Common myeloid progenitor, CD34-positive (primary cell): ENCODE measurements at regions not wholly inside any gene's neighbourhood (a gene's known extent, or its start where the extent isn't known, plus 50 kb on each side); places are given as distances from the start of the nearest gene placed in this dataset.
A peak's percentile ranks its signal among the peaks of the same experiment; 100 is the strongest.

ENCODE experiments used
- CTCF ChIA-PET: fragments of 350-600 bp; sonication (Branson Sonifier 250); formaldehyde crosslinking; loops from one replicate; lab custom pipeline; 2021; ENCODE audit warnings: antibody characterized with exemption; lab: Charles Lee
- POLR2A ChIA-PET: fragments of 350-600 bp; sonication (Branson Sonifier 250); formaldehyde crosslinking; loops from one replicate; lab custom pipeline; 2021; ENCODE audit warnings: antibody characterized with exemption; lab: Charles Lee
- DNase-seq, 3 donors: peaks; one replicate each; pipeline versions ENCODE4 v3.0.0 to v3.0.0-alpha.2; 2013
- H3K27ac ChIP-seq, 2 experiments: 1 replicate in 1 of 2; 2 replicates in 1 of 2; pipeline ENCODE4 v1.7.0; 2013; ENCODE audit warnings: inconsistent platforms in 2 of 2, low read length in 2 of 2, mild to moderate bottlenecking in 2 of 2, low read depth in 1 of 2, moderate library complexity in 1 of 2; ENCODE audit not compliant: severe bottlenecking in 2 of 2, insufficient read depth in 1 of 2, poor library complexity in 1 of 2
- H3K27me3 ChIP-seq, 5 experiments: replicated peaks in 2 of 5; 1 replicate in 3 of 5; 2 replicates in 2 of 5; pipeline versions ENCODE4 v1.6.1 to v1.7.0; 2013; ENCODE audit warnings: low read length in 4 of 5, mild to moderate bottlenecking in 2 of 5, moderate library complexity in 2 of 5, inconsistent platforms in 1 of 5; ENCODE audit not compliant: insufficient read depth in 5 of 5, control insufficient read depth in 4 of 5
- H3K36me3 ChIP-seq, 4 experiments: 1 replicate in 2 of 4; 2 replicates in 2 of 4; pipeline versions ENCODE4 v1.6.1 to v1.7.0; 2013; ENCODE audit warnings: low read length in 3 of 4, control low read depth in 1 of 4, mild to moderate bottlenecking in 1 of 4; ENCODE audit not compliant: control insufficient read depth in 4 of 4, insufficient read depth in 4 of 4
- H3K4me1 ChIP-seq, 4 experiments: 1 replicate in 3 of 4; 2 replicates in 1 of 4; pipeline versions ENCODE4 v1.6.1 to v1.7.1; 2013; ENCODE audit warnings: low read length in 3 of 4, mild to moderate bottlenecking in 3 of 4, control low read depth in 1 of 4, inconsistent platforms in 1 of 4, moderate library complexity in 1 of 4; ENCODE audit not compliant: control insufficient read depth in 4 of 4, insufficient read depth in 4 of 4; ENCODE audit errors: control extremely low read depth in 1 of 4
- H3K4me3 ChIP-seq, 7 experiments: 1 replicate in 4 of 7; 2 replicates in 3 of 7; pipeline versions ENCODE4 v1.5.1 to v1.7.0; 2013; ENCODE audit warnings: mild to moderate bottlenecking in 7 of 7, low read length in 6 of 7, moderate library complexity in 6 of 7, inconsistent platforms in 2 of 7, low read depth in 2 of 7, control low read depth in 1 of 7; ENCODE audit not compliant: insufficient read depth in 4 of 7, control insufficient read depth in 1 of 7; ENCODE audit errors: extremely low read depth in 1 of 7
- H3K9me3 ChIP-seq, 5 experiments: 1 replicate in 4 of 5; 2 replicates in 1 of 5; pipeline versions ENCODE4 v1.6.1 to v1.7.1; 2013; ENCODE audit warnings: low read length in 4 of 5, mild to moderate bottlenecking in 2 of 5, inconsistent platforms in 1 of 5, low read depth in 1 of 5, moderate library complexity in 1 of 5; ENCODE audit not compliant: control insufficient read depth in 4 of 5, insufficient read depth in 2 of 5; ENCODE audit errors: control extremely low read depth in 1 of 5
- whole genome bisulfite sequencing: methylation state at CpG from one replicate; pipeline ENCODE4 v1.1.5; 2013; ENCODE audit not compliant: insufficient coverage; 5-methylcytosine and 5-hydroxymethylcytosine counted together

DNA sequence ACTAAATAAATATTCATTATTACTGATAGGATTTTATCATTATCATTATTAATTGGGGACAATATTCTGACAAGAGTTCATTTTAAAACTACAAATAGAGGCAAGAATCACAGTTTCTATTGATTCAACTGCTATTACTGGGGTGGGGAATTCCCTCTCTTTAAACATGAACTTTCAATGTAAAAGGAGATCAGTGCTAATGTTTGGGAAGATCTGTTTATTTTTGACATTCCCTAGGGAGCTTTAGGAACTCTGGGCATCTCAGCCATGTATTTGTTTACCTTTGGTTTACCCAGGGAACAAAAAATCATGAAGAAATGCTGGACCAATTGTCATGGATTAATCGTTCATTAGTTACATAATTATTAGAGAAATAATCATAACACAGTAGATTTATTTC, 443.2 kb upstream of the AKR1E2 start:
- no CpG with 5 or more reads among the region's 1 CpG for WGBS
- ChIA-PET CTCF (no interaction called here), POLR2A (no interaction called here)
- Histone ChIP-seq H3K27ac (no peak overlapping the region), H3K4me3 (no peak overlapping the region), H3K9me3 (no peaks in the 10 kb centered on the region), H3K27me3 (no peaks in the 10 kb centered on the region), H3K36me3 (no peaks in the 10 kb centered on the region), H3K4me1 (no peaks in the 10 kb centered on the region)
- no peak for DNase-seq

DNA sequence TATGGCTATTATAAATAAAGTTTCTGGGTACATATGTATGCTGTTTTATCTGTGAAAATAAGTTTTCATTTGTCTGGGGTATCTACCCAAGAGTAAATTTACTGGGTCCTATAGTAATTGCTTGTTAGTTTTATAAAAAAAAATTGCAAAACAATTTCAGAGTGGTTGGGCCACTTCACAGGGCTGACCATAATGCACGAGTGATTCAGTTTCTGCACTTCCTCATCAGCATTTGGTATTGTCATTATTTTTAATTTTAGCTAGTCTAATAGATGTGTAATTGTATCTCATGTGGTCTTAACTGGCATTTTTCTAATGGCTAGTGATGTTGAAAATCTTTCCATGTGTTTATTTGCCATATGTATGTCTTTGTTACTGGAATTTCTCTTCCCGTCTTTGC, 452.4 kb upstream of the AKR1E2 start:
- no peak overlapping the region for H3K4me3 ChIP-seq
- WGBS: no CpG with 5 or more reads among the region's 2 CpGs
- no peak for DNase-seq
- no peaks in the 10 kb centered on the region for H3K9me3 ChIP-seq
- H3K4me1 ChIP-seq: peaks cover 0 to 3% (median 0%) of the 10 kb centered on the region in 4 experiments
- H3K27me3 ChIP-seq: no peaks in the 10 kb centered on the region
- ChIA-PET POLR2A (no interaction called here), CTCF (no interaction called here)
- no peak overlapping the region for H3K27ac ChIP-seq
- no peaks in the 10 kb centered on the region for H3K36me3 ChIP-seq

DNA sequence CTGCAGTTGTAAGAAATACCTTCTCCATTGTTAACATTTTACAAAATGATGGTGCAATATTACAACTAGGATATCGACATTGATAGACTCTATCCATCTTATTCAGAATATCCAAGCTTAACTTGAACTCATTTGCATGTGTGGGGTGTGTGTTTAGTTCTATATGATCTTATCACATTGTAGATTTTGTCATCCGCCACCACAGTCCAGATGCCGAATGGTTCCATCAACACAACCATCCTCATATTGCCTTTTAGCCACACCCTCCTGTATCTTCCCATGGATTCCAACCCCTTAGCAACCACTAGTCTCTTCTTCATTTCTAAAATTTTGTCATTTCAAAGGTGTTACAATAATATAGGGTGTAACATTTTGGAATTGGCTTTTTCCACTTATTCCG, 452.9 kb upstream of the AKR1E2 start:
- Histone ChIP-seq H3K9me3 (no peaks in the 10 kb centered on the region), H3K36me3 (no peaks in the 10 kb centered on the region), H3K27ac (no peak overlapping the region), H3K27me3 (no peaks in the 10 kb centered on the region), H3K4me1 (peaks cover 0 to 3% (median 0%) of the 10 kb centered on the region in 4 experiments), H3K4me3 (no peak overlapping the region)
- POLR2A ChIA-PET: no interaction called here
- no peak for DNase-seq
- CTCF ChIA-PET: no interaction called here
- WGBS: no CpG with 5 or more reads among the region's 4 CpGs

DNA sequence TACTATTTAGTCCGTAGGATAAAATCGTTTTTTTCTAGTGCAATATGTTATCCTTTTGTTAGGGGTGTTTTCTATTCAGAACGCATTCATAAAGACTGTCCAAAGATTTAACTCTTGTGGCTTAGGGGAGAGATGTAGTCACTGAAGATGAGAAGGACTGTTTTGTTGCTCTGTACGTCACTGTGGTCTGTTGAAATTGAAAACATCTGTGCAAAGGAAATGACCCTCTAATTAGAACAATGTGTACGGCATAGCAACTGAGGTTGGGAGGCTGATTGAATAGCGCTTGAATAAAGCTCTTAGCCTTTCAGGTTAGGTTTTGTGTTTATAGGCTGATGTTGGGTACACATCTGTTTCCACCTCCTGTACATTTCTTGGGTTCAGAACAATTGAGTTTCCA, 453.4 kb upstream of the AKR1E2 start:
- no peaks in the 10 kb centered on the region for H3K9me3 ChIP-seq
- POLR2A ChIA-PET: no interaction called here
- no peaks in the 10 kb centered on the region for H3K27me3 ChIP-seq
- H3K27ac ChIP-seq: no peak overlapping the region
- WGBS: 78% methylated on average over 5 of the region's 6 CpGs
- no peaks in the 10 kb centered on the region for H3K36me3 ChIP-seq
- no peak overlapping the region for H3K4me3 ChIP-seq
- DNase-seq: peak in 2 of 3 donors; percentile 21 to 57
- CTCF ChIA-PET: no interaction called here
- H3K4me1 ChIP-seq: peaks cover 0 to 3% (median 0%) of the 10 kb centered on the region in 4 experiments

DNA sequence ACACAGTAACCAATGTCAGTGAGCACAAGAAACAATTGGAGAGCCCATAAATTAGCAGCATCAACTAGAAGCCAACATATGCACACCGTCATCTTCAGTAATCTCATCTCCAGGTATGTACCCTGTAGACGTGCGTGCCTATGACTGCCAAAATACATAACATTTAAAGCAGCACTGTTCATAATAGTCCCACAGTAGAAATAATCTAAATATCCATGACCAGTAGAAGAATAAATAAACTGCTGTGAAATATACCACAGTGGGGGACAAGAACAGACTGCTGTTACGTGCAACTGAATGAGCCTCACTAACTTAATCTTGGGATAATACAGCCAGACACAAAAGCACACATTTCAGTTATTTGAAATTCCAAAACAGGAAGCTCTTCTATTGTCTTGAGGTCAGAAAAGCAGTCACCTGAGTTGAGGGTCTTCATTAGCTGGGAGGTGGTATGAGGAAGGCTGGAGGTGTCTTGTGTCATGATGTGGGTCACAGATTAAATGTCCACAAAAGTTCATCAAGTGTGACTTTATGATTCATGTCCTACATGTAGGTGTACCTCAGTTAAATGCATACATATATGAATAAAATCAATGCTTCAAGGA, 454.2 kb upstream of the AKR1E2 start:
- 88% methylated on average over 1 of the region's 4 CpGs for WGBS
- ChIA-PET POLR2A (no interaction called here), CTCF (no interaction called here)
- Histone ChIP-seq H3K4me3 (no peak overlapping the region), H3K4me1 (peaks cover 0 to 3% (median 0%) of the 10 kb centered on the region in 4 experiments), H3K27ac (no peak overlapping the region), H3K27me3 (no peaks in the 10 kb centered on the region), H3K36me3 (no peaks in the 10 kb centered on the region), H3K9me3 (no peaks in the 10 kb centered on the region)
- no peak for DNase-seq

DNA sequence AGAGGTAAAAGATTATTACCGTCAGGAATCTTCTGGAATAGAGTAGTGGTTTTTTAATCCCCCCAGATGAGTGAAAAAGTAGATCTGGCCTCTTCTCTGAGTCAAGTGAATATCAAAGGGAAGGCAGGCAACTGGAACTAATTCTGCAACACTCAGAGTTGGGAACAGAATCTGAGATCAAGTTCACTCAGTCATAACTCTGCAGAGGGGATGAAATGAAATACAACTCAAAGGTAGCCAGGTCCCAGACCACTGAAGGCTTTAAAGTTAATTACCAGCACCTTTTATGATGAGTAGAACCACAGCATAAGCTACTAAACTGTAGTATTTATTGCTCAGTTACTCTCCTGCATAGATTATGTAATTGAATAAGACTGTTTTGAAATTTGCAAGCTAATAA, 455.6 kb upstream of the AKR1E2 start:
- DNase-seq: peak in 1 of 3 donors; percentile 8
- Histone ChIP-seq H3K9me3 (no peaks in the 10 kb centered on the region), H3K27me3 (no peaks in the 10 kb centered on the region), H3K4me3 (no peak overlapping the region), H3K27ac (no peak overlapping the region), H3K4me1 (peaks cover 0 to 3% (median 0%) of the 10 kb centered on the region in 4 experiments), H3K36me3 (no peaks in the 10 kb centered on the region)
- POLR2A ChIA-PET: no interaction called here
- WGBS: 69% methylated on average over 1 of the region's 1 CpG
- CTCF ChIA-PET: no interaction called here

DNA sequence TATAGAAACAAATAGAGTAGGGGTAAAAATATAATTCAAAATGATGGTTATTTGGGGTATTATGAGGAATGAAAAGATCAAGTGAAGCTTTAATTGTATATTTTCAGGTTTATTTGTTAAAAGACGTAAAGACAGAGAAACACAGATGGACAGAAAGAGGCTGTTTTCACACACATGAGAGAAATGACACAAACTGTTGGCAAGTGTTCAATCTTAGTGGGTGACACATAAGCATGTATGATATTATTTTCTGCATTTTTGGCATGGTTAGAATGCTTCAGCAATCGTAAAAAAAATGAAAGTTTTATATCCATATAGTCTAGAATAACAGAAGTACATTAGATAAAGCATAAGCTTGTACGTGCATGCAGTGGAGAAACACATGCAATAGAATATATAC, 464.4 kb upstream of the AKR1E2 start:
- no peak overlapping the region for H3K27ac ChIP-seq
- ChIA-PET CTCF (interaction anchor here (0.6 kb wide), 1 partner anchor 1116 kb away, joined by 3 read pairs; no protein-coding TSS in a partner anchor), POLR2A (no interaction called here)
- H3K4me3 ChIP-seq: no peak overlapping the region
- no peak for DNase-seq
- no peaks in the 10 kb centered on the region for H3K27me3 ChIP-seq
- no peaks in the 10 kb centered on the region for H3K4me1 ChIP-seq
- WGBS: 91% methylated on average over 1 of the region's 3 CpGs
- no peaks in the 10 kb centered on the region for H3K9me3 ChIP-seq
- no peaks in the 10 kb centered on the region for H3K36me3 ChIP-seq
